ENCODE measurements at regions not wholly inside any gene's neighbourhood (a gene's known extent, or its start where the extent isn't known, plus 50 kb on each side); places are given as distances from the start of the nearest gene placed in this dataset.

DNA sequence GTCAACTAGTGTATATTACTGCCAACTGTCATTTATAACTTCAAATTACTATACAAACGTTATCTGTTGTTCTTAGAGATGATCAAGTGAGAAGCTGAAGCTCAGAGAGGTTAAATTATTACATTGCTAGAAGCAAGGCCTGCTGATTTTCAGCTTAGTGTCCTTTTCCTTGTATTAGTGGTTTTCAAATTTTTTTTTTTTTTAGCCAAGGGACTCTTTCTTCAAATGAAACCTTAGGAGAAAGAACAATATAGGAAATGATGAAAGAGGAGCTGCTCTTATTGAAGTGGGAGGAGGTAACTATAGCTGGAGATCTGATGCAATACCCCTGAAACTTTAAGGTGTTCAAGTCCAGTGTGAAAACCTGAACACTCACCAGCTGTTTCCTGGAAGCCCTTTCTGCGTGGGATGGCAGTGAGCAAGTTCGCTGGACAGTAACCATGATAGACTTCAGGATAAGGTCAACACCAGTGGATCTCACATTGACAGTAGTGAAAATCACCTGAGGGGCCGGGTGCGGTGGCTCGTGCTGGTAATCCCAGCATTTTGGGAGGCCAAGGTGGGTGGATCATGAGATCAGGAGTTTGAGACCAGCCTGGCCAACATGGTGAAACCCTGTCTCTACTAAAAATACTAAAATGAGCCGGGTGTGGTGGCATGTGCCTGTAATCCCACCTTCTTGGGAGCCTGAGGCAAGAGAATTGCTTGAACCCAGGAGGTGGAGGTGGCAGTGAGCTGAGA, 376.2 kb downstream of the EDEM1 start:
- no peak overlapping the region for H3K4me3 ChIP-seq (replicated peaks in 1 of 3)
- H3K27ac ChIP-seq = no peak overlapping the region
- TF ChIP-seq POLR2A (IDR thresholded peaks at IDR 0.05) = no peak
- TF ChIP-seq, protein P1, sequence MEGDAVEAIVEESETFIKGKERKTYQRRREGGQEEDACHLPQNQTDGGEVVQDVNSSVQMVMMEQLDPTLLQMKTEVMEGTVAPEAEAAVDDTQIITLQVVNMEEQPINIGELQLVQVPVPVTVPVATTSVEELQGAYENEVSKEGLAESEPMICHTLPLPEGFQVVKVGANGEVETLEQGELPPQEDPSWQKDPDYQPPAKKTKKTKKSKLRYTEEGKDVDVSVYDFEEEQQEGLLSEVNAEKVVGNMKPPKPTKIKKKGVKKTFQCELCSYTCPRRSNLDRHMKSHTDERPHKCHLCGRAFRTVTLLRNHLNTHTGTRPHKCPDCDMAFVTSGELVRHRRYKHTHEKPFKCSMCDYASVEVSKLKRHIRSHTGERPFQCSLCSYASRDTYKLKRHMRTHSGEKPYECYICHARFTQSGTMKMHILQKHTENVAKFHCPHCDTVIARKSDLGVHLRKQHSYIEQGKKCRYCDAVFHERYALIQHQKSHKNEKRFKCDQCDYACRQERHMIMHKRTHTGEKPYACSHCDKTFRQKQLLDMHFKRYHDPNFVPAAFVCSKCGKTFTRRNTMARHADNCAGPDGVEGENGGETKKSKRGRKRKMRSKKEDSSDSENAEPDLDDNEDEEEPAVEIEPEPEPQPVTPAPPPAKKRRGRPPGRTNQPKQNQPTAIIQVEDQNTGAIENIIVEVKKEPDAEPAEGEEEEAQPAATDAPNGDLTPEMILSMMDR (IDR thresholded peaks at IDR 0.05) = no peak
- H3K9me3 ChIP-seq = no peaks in the 10 kb centered on the region
- no peak for DNase-seq
- intact Hi-C loops (cut with DNase I) = no loop called here
- no peaks in the 10 kb centered on the region for H3K27me3 ChIP-seq
- H3K36me3 ChIP-seq = no peaks in the 10 kb centered on the region
- 81 to 89% methylated on average over 7 of the region's 7 CpGs for WGBS, 2 donors
- no peaks in the 10 kb centered on the region for H3K4me1 ChIP-seq

DNA sequence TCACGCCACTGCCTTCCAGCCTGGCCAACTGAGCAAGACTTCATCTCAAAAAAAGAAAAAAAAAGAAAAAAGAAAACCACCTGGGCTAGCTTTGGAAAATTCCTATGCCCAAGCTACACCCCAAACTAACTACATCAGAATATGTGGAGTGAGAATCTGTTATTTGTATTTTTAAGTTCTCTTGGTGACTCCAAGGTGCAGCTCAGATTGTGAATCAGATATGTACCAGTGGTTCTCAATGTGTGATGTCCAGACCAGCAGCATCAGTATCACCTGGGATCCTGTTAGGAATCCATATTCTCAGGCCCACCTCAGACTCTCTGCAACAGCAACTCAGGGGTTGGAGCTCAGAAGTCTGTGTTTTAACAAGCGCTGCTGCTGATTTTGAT, 376.8 kb downstream of the EDEM1 start:
- WGBS, 2 donors = 83 to 98% methylated on average over 2 of the region's 2 CpGs

DNA sequence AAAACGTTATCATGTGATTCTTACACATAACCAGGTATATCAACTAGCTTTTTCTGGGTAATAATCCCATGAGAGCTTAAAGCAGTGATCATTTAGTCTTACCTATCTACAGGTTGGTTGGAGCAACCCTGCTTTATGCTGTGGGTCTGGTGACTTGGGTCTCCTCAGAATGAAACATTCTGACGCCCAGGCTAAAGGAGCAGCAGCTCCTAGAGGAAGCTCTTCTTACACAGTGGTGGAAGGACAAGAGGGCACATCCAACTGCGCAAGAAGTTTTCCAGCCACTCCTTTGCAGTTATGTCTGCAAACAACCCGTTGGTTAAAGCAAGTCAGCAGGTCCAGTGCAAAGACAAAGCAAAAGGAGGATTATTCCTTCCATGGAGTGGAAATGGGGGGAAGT, 377.5 kb downstream of the EDEM1 start:
- H3K27me3 ChIP-seq = no peaks in the 10 kb centered on the region
- TF ChIP-seq, protein P1 (IDR thresholded peaks at IDR 0.05) = no peak
- TF ChIP-seq POLR2A (IDR thresholded peaks at IDR 0.05) = no peak
- H3K4me3 ChIP-seq (replicated peaks in 1 of 3) = no peak overlapping the region
- no peak for DNase-seq
- no peaks in the 10 kb centered on the region for H3K36me3 ChIP-seq
- no peaks in the 10 kb centered on the region for H3K4me1 ChIP-seq
- intact Hi-C loops (cut with DNase I) = no loop called here
- no peak overlapping the region for H3K27ac ChIP-seq
- 51 to 52% methylated on average over 4 of the region's 4 CpGs for whole genome bisulfite sequencing, 2 donors
- H3K9me3 ChIP-seq = no peaks in the 10 kb centered on the region

More for the DNA sequence above, 376.8 kb downstream of the EDEM1 start:
- Histone ChIP-seq H3K4me1 (no peaks in the 10 kb centered on the region), H3K9me3 (no peaks in the 10 kb centered on the region), H3K36me3 (no peaks in the 10 kb centered on the region), H3K27ac (no peak overlapping the region), H3K4me3 (replicated peaks in 1 of 3) (no peak overlapping the region), H3K27me3 (no peaks in the 10 kb centered on the region)
- DNase-seq = no peak
- intact Hi-C loops (cut with DNase I) = no loop called here
- TF ChIP-seq, protein P1 (IDR thresholded peaks at IDR 0.05) = no peak
- no peak for TF ChIP-seq POLR2A (IDR thresholded peaks at IDR 0.05)

DNA sequence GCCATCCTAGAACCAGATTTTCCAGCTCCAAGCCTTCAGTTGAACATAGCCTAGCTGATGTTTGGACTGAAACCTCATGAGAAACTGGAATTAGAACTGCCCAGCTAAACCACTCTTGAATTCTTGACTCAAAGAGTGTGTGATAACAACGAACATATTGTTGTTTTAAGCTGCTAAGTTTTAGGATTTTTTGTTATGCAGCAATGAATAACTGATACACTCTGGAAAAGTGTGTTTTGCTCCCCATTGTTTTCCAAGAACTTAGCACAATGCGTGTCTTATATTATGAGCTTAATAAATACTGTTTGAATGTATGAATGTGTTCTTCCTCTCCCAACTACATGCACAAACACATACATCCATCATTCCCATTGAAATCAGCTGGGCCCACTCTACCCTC, 379.6 kb downstream of the EDEM1 start:
- WGBS, 2 donors = 66 to 76% methylated on average over 2 of the region's 2 CpGs
- intact Hi-C loops (cut with DNase I) = no loop called here
- TF ChIP-seq, protein P1 (IDR thresholded peaks at IDR 0.05) = no peak
- no peak for TF ChIP-seq POLR2A (IDR thresholded peaks at IDR 0.05)

DNA sequence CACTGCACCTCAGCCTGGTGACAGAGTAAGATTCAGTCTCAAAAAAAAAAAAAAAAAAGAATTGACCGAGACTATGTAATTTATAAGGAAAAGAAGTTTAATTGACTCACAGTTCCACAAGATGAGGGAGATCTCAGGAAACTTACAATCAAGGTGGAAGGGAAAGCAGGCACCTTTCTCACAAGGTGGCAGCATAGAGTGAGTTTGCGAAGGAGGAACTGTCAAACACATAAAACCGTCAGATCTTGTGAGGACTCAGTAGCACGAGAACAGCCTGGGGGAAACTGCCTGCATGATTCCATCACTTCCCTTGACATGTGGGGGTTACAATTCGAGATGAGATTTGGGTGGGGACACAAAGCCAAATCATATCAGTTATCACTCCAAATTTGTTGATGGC, 380.9 kb downstream of the EDEM1 start:
- intact Hi-C loops (cut with DNase I) = no loop called here
- H3K4me1 ChIP-seq = no peaks in the 10 kb centered on the region
- 35 to 37% methylated on average over 5 of the region's 5 CpGs for WGBS, 2 donors

More for the DNA sequence above, 379.6 kb downstream of the EDEM1 start:
- no peaks in the 10 kb centered on the region for H3K4me1 ChIP-seq
- H3K4me3 ChIP-seq (replicated peaks in 1 of 3) = no peak overlapping the region
- H3K9me3 ChIP-seq = no peaks in the 10 kb centered on the region
- no peak for DNase-seq
- no peaks in the 10 kb centered on the region for H3K36me3 ChIP-seq
- no peak overlapping the region for H3K27ac ChIP-seq
- no peaks in the 10 kb centered on the region for H3K27me3 ChIP-seq

More for the DNA sequence above, 380.9 kb downstream of the EDEM1 start:
- no peaks in the 10 kb centered on the region for H3K9me3 ChIP-seq
- H3K27me3 ChIP-seq = no peaks in the 10 kb centered on the region
- H3K36me3 ChIP-seq = no peaks in the 10 kb centered on the region
- no peak for DNase-seq
- no peak overlapping the region for H3K27ac ChIP-seq
- TF ChIP-seq, protein P1 (IDR thresholded peaks at IDR 0.05) = no peak
- no peak for TF ChIP-seq POLR2A (IDR thresholded peaks at IDR 0.05)
- no peak overlapping the region for H3K4me3 ChIP-seq (replicated peaks in 1 of 3)
